Transverse colon (tissue), 4 donors: ENCODE measurements at regions not wholly inside any gene's neighbourhood (a gene's known extent, or its start where the extent isn't known, plus 50 kb on each side); places are given as distances from the start of the nearest gene placed in this dataset.

Experiments used
- DNase-seq: peaks from one replicate; pipeline ENCODE4 v3.0.0-alpha.2; 2019
- H3K27ac ChIP-seq, 4 donors: fragments of 200-600 bp; sonication (generic); 2 replicates each; pipeline ENCODE4 v1.5.1; 2016 to 2018; ENCODE audit warnings: inconsistent platforms in 4 of 4
- H3K27me3 ChIP-seq: fragments of 200-600 bp; sonication (generic); 2 replicates; pipeline ENCODE4 v1.5.1; 2017; ENCODE audit warnings: inconsistent platforms
- H3K36me3 ChIP-seq, 4 donors: fragments of 200-600 bp; sonication (generic); 2 replicates each; pipeline ENCODE4 v1.5.1; 2017 to 2019; ENCODE audit warnings: inconsistent platforms in 4 of 4
- H3K4me1 ChIP-seq, 4 donors: fragments of 200-600 bp; sonication (generic); 2 replicates each; pipeline ENCODE4 v1.5.1; 2017 to 2020; ENCODE audit warnings: inconsistent platforms in 4 of 4
- H3K4me3 ChIP-seq, 4 donors: fragments of 200-600 bp; sonication (generic); 1 replicate in 1 of 4; 2 replicates in 3 of 4; pipeline versions ENCODE4 v1.5.1 to v1.6.1; 2017 to 2019; ENCODE audit warnings: inconsistent platforms in 4 of 4
- H3K9me3 ChIP-seq, 2 donors: fragments of 200-600 bp; sonication (generic); 2 replicates each; pipeline ENCODE4 v1.5.1; 2017 to 2019; ENCODE audit warnings: inconsistent platforms in 2 of 2
- CTCF ChIP-seq, 5 experiments: fragments of 200-600 bp in 3 of 5; fragments of 450-650 bp in 2 of 5; sonication (generic) in 3 of 5; IDR thresholded peaks; 1 replicate in 2 of 5; 2 replicates in 3 of 5; pipeline ENCODE4 v1.5.1; 2016 to 2017; ENCODE audit warnings: antibody characterized with exemption in 5 of 5, inconsistent platforms in 3 of 5, mild to moderate bottlenecking in 2 of 5, moderate library complexity in 1 of 5
- EP300 ChIP-seq: sonication (generic); formaldehyde crosslinking; IDR thresholded peaks from one replicate; pipeline ENCODE4 v1.6.1; 2017; ENCODE audit warnings: antibody characterized with exemption, low read depth
- POLR2A ChIP-seq: fragments of 450-650 bp; IDR thresholded peaks from one replicate; pipeline ENCODE4 v1.6.1; 2016; ENCODE audit warnings: antibody characterized with exemption, mild to moderate bottlenecking, moderate library complexity
- POLR2AphosphoS5 ChIP-seq, 3 donors: sonication (generic); formaldehyde crosslinking; IDR thresholded peaks; one replicate each; pipeline ENCODE4 v1.6.1; 2016; ENCODE audit warnings: antibody characterized with exemption in 3 of 3
- WGBS, 2 donors: methylation state at CpG; one replicate each; pipeline ENCODE4 v1.1.5; 2018; ENCODE audit warnings: low coverage in 1 of 2; 5-methylcytosine and 5-hydroxymethylcytosine counted together
- in situ Hi-C, 4 donors: fragments of 200-750 bp; cut with MboI; loops; one replicate each; pipeline versions ENCODE4 v1.15.0 to v1.15.1; 2017; ENCODE audit warnings: low sequenced_read_pairs in 3 of 4, low pct_ligation_motif_present in 1 of 4, low pct_unique_long_range_greater_than_20kb in 1 of 4
- intact Hi-C: fragments of 100-400 bp; cut with DNase I; formaldehyde crosslinking; loops from one replicate; pipeline ENCODE4 v1.15.1; 2023; ENCODE audit warnings: low total_unique reads

- TF ChIP-seq CTCF (IDR thresholded peaks at IDR 0.05), result no peak
- TF ChIP-seq POLR2AphosphoS5 (IDR thresholded peaks at IDR 0.05), result peak; percentile 37 to 70 (median 67)
Observed at GRCh38 chr7:25665374-25665773, 437.1 kb upstream of the NPVF start.

GRCh38 chr7:25665903-25666670 is 437.8 kb upstream of the NPVF start:
- Histone ChIP-seq H3K9me3 (no peaks in the 10 kb centered on the region), H3K4me1 (peaks cover 5 to 48% (median 20%) of the 10 kb centered on the region in 4 donors), H3K36me3 (no peaks in the 10 kb centered on the region), H3K4me3 (no peak overlapping the region), H3K27ac (peak overlapping the region; percentile 4 to 80 (median 72)), H3K27me3 (no peaks in the 10 kb centered on the region)
- TF ChIP-seq CTCF (IDR thresholded peaks at IDR 0.05) (no peak), POLR2AphosphoS5 (IDR thresholded peaks at IDR 0.05) (no peak), EP300 (no peak), POLR2A (no peak)
- intact Hi-C loops, result loop anchor here (10.0 kb wide), 1 partner anchor 89 kb away; no protein-coding TSS in a partner anchor
- in situ Hi-C loops, result loop anchor here in 1 of 4 donors (25.0 kb wide), 1 partner anchor 171 kb away; no protein-coding TSS in a partner anchor
- WGBS, 2 donors, result 59 to 100% methylated on average over 1 to 3 of the region's 3 CpGs
- no peak for DNase-seq

More at GRCh38 chr7:25665374-25665773, 437.1 kb upstream of the NPVF start:
- H3K36me3 ChIP-seq, result no peaks in the 10 kb centered on the region
- in situ Hi-C loops (loop anchor here in 1 of 4 donors (25.0 kb wide), 1 partner anchor 172 kb away; no protein-coding TSS in a partner anchor), intact Hi-C loops (loop anchor here (10.0 kb wide), 1 partner anchor 89 kb away; no protein-coding TSS in a partner anchor)
- no peaks in the 10 kb centered on the region for H3K9me3 ChIP-seq
- DNase-seq, result peak; percentile 25
- peaks cover 5 to 41% (median 18%) of the 10 kb centered on the region in 4 donors for H3K4me1 ChIP-seq
- WGBS, 2 donors, result 66 to 78% methylated on average over 4 of the region's 4 CpGs
- no peaks in the 10 kb centered on the region for H3K27me3 ChIP-seq
- peak overlapping the region; percentile 59 to 80 (median 72) for H3K27ac ChIP-seq
- H3K4me3 ChIP-seq, result no peak overlapping the region

- Histone ChIP-seq H3K4me3 (no peak overlapping the region), H3K4me1 (peaks cover 5 to 49% (median 21%) of the 10 kb centered on the region in 4 donors), H3K27me3 (no peaks in the 10 kb centered on the region), H3K36me3 (no peaks in the 10 kb centered on the region), H3K9me3 (no peaks in the 10 kb centered on the region), H3K27ac (peak overlapping the region in 3 of 4 donors; percentile 69 to 80 (median 74))
- 74 to 82% methylated on average over 2 of the region's 2 CpGs for WGBS, 2 donors
- in situ Hi-C loops (loop anchor here in 1 of 4 donors (25.0 kb wide), 1 partner anchor 171 kb away; no protein-coding TSS in a partner anchor), intact Hi-C loops (loop anchor here (10.0 kb wide), 1 partner anchor 88 kb away; no protein-coding TSS in a partner anchor)
- TF ChIP-seq CTCF (IDR thresholded peaks at IDR 0.05) (no peak), POLR2AphosphoS5 (IDR thresholded peaks at IDR 0.05) (no peak), EP300 (no peak), POLR2A (no peak)
- no peak for DNase-seq
Observed at GRCh38 chr7:25666671-25667060, 438.4 kb upstream of the NPVF start.

- Histone ChIP-seq H3K4me3 (no peak overlapping the region), H3K27me3 (no peaks in the 10 kb centered on the region), H3K36me3 (no peaks in the 10 kb centered on the region), H3K9me3 (no peaks in the 10 kb centered on the region), H3K27ac (peak overlapping the region; percentile 19 to 67 (median 49)), H3K4me1 (peaks cover 5 to 33% (median 13%) of the 10 kb centered on the region in 4 donors)
- TF ChIP-seq CTCF (IDR thresholded peaks at IDR 0.05), result no peak
- TF ChIP-seq EP300, result no peak
- no peak for TF ChIP-seq POLR2A
- no peak for TF ChIP-seq POLR2AphosphoS5 (IDR thresholded peaks at IDR 0.05)
- DNase-seq, result no peak
- WGBS, 2 donors, result 53% methylated on average over 4 of the region's 4 CpGs; no CpG with 5 or more reads in 1 of the 2 donors
- intact Hi-C loops (loop anchor here (10.0 kb wide), 1 partner anchor 85 kb away; no protein-coding TSS in a partner anchor), in situ Hi-C loops (loop anchor here in 1 of 4 donors (25.0 kb wide), 1 partner anchor 168 kb away; no protein-coding TSS in a partner anchor)
Observed at GRCh38 chr7:25669281-25669781, 441.0 kb upstream of the NPVF start.
